ENCODE measurements at regions not wholly inside any gene's neighbourhood (a gene's known extent, or its start where the extent isn't known, plus 50 kb on each side); places are given as distances from the start of the nearest gene placed in this dataset.

DNA sequence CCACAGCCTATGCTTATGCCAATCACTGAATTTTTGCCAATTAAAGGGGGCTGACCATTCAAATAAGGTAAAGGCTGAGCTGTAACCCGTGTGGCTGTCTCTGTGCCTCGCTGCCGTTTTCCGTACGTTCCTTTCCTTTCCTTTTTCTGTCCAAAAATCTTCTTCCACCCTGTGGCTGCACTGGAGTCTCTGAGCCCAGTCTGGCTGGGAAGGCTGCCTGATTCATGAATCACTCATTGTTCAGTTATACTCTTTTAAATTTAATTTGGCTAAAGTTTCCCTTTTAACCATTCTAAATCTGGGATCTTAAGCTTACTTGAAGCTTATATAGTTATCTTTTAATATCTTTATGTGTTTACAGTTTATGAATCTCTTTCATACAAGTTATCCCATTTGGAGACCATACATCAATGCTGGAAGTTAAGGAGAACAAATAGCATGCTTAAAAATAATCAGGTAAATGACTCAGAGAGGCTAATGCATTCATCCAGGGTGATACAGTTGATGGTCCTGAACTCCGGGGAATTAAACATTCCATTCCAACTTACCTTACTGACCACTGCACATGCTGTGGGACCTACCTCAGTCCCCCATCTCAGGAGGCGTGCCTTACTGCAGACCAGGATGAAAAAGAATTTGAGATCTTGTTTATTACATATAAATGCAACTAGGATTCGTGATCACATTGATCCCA is 385.3 kb upstream of the ADARB2 start:
- Histone ChIP-seq H3K9me3 (ENCODE audit: control insufficient read depth in 2 of 3, low read length in 3 of 3) (no peaks in the 10 kb centered on the region), H3K4me3 (ENCODE audit: low read length) (no peak overlapping the region), H3K27ac (ENCODE audit: low read depth, low read length) (no peak overlapping the region), H3K36me3 (ENCODE audit: control insufficient read depth in 2 of 3, insufficient read depth in 3 of 3, low read length in 3 of 3) (no peaks in the 10 kb centered on the region), H3K27me3 (ENCODE audit: control insufficient read depth in 2 of 2, insufficient read depth in 2 of 2, low read length in 2 of 2) (no peaks in the 10 kb centered on the region), H3K4me1 (ENCODE audit: control insufficient read depth in 2 of 2, insufficient read depth in 2 of 2, low read length in 2 of 2) (no peaks in the 10 kb centered on the region)
- peaks cover 0 to 10% (median 0%) of the 10 kb centered on the region in 5 donors for H3K27me3 Mint-ChIP-seq
- no peaks in the 10 kb centered on the region for H3K4me1 Mint-ChIP-seq
- no peak for DNase-seq
- no peak for ATAC-seq
- ChIA-PET POLR2A (no interaction called here), CTCF (interaction anchor here (0.7 kb wide), 1 partner anchor 145 kb away, joined by 3 read pairs; no protein-coding TSS in a partner anchor)
- no peaks in the 10 kb centered on the region for H3K36me3 Mint-ChIP-seq
- peaks cover 0 to under 1% (median 0%) of the 10 kb centered on the region in 11 donors for H3K9me3 Mint-ChIP-seq
- intact Hi-C loops (cut with micrococcal nuclease) = no loop called here
- H3K4me3 Mint-ChIP-seq = no peak overlapping the region
- no peak overlapping the region for H3K27ac Mint-ChIP-seq

DNA sequence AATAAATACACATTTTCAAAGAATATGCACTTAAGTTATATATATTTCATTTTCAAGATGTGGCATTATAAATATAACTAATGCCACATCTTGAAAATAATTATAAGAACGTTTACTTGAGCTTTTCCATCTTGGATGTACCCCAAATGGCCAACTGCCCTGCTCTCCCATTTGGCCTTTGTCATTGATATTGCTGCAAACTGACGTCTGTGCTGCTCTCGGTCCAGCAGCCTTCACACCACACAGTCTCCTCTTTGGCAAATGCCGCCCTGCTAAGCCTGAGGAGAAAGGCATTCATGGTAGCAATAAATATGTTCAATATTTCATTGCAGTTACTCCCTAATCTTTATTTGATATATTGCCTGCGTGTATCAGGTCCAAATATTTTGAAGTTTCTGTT is 384.6 kb upstream of the ADARB2 start:
- no peak overlapping the region for H3K4me3 ChIP-seq (ENCODE audit: low read length)
- H3K36me3 ChIP-seq (ENCODE audit: control insufficient read depth in 2 of 3, insufficient read depth in 3 of 3, low read length in 3 of 3) = no peaks in the 10 kb centered on the region
- Mint-ChIP-seq H3K36me3 (no peaks in the 10 kb centered on the region), H3K4me1 (no peaks in the 10 kb centered on the region), H3K9me3 (peaks cover 0 to 4% (median 0%) of the 10 kb centered on the region in 11 donors), H3K4me3 (no peak overlapping the region), H3K27ac (no peak overlapping the region), H3K27me3 (peaks cover 0 to 10% (median 0%) of the 10 kb centered on the region in 5 donors)
- ATAC-seq = no peak
- DNase-seq = no peak
- ChIA-PET CTCF (no interaction called here), POLR2A (no interaction called here)
- no peak overlapping the region for H3K27ac ChIP-seq (ENCODE audit: low read depth, low read length)
- no peaks in the 10 kb centered on the region for H3K4me1 ChIP-seq (ENCODE audit: control insufficient read depth in 2 of 2, insufficient read depth in 2 of 2, low read length in 2 of 2)
- H3K27me3 ChIP-seq (ENCODE audit: control insufficient read depth in 2 of 2, insufficient read depth in 2 of 2, low read length in 2 of 2) = no peaks in the 10 kb centered on the region
- no peaks in the 10 kb centered on the region for H3K9me3 ChIP-seq (ENCODE audit: control insufficient read depth in 2 of 3, low read length in 3 of 3)
- intact Hi-C loops (cut with micrococcal nuclease) = no loop called here

DNA sequence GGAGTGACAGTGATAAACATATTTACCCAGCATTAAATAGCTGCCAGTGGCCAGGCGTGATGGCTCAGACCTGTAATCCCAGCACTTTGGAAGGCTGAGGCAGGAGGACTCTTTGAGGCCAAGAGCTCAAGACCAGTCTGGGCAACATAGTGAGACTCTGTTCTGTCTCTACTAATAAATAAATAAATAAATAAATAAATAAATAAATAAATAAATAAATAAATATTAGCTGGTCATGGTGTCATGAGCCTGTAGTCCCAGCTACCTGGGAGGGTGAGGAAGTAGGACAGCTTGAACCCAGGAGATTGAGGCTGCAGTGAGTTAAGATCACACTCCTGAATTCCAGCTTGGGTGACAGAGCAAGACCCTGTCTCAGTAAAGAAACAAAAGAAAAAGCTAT is 384.0 kb upstream of the ADARB2 start:
- peaks cover 0 to 5% (median 0%) of the 10 kb centered on the region in 5 donors for H3K27me3 Mint-ChIP-seq
- intact Hi-C loops (cut with micrococcal nuclease) = no loop called here
- Histone ChIP-seq H3K27ac (ENCODE audit: low read depth, low read length) (no peak overlapping the region), H3K4me3 (ENCODE audit: low read length) (no peak overlapping the region), H3K36me3 (ENCODE audit: control insufficient read depth in 2 of 3, insufficient read depth in 3 of 3, low read length in 3 of 3) (no peaks in the 10 kb centered on the region), H3K27me3 (ENCODE audit: control insufficient read depth in 2 of 2, insufficient read depth in 2 of 2, low read length in 2 of 2) (no peaks in the 10 kb centered on the region), H3K9me3 (ENCODE audit: control insufficient read depth in 2 of 3, low read length in 3 of 3) (no peaks in the 10 kb centered on the region), H3K4me1 (ENCODE audit: control insufficient read depth in 2 of 2, insufficient read depth in 2 of 2, low read length in 2 of 2) (no peaks in the 10 kb centered on the region)
- ChIA-PET POLR2A (no interaction called here), CTCF (no interaction called here)
- DNase-seq (no peak), ATAC-seq (no peak)
- no peaks in the 10 kb centered on the region for H3K36me3 Mint-ChIP-seq
- no peak overlapping the region for H3K4me3 Mint-ChIP-seq
- no peaks in the 10 kb centered on the region for H3K4me1 Mint-ChIP-seq
- peak overlapping the region in 1 of 9 donors; percentile 38 for H3K27ac Mint-ChIP-seq
- peaks cover 0 to 6% (median 0%) of the 10 kb centered on the region in 11 donors for H3K9me3 Mint-ChIP-seq

GRCh38 chr10:2120746-2121145 is 383.4 kb upstream of the ADARB2 start:
- no peaks in the 10 kb centered on the region for H3K36me3 Mint-ChIP-seq
- H3K27me3 Mint-ChIP-seq = peaks cover 0 to 5% (median 0%) of the 10 kb centered on the region in 5 donors
- POLR2A ChIA-PET = no interaction called here
- peaks cover 0 to 6% (median 0%) of the 10 kb centered on the region in 11 donors for H3K9me3 Mint-ChIP-seq
- DNase-seq (no peak), ATAC-seq (no peak)
- Histone ChIP-seq H3K36me3 (ENCODE audit: control insufficient read depth in 2 of 3, insufficient read depth in 3 of 3, low read length in 3 of 3) (no peaks in the 10 kb centered on the region), H3K4me3 (ENCODE audit: low read length) (no peak overlapping the region), H3K9me3 (ENCODE audit: control insufficient read depth in 2 of 3, low read length in 3 of 3) (no peaks in the 10 kb centered on the region), H3K27ac (ENCODE audit: low read depth, low read length) (no peak overlapping the region), H3K27me3 (ENCODE audit: control insufficient read depth in 2 of 2, insufficient read depth in 2 of 2, low read length in 2 of 2) (no peaks in the 10 kb centered on the region), H3K4me1 (ENCODE audit: control insufficient read depth in 2 of 2, insufficient read depth in 2 of 2, low read length in 2 of 2) (no peaks in the 10 kb centered on the region)
- CTCF ChIA-PET = no interaction called here
- intact Hi-C loops (cut with micrococcal nuclease) = no loop called here
- H3K4me3 Mint-ChIP-seq = no peak overlapping the region
- no peak overlapping the region for H3K27ac Mint-ChIP-seq
- H3K4me1 Mint-ChIP-seq = no peaks in the 10 kb centered on the region

- ChIA-PET POLR2A (no interaction called here), CTCF (no interaction called here)
- H3K9me3 Mint-ChIP-seq = peaks cover 0 to 6% (median 0%) of the 10 kb centered on the region in 11 donors
- no peaks in the 10 kb centered on the region for H3K27me3 ChIP-seq (ENCODE audit: control insufficient read depth in 2 of 2, insufficient read depth in 2 of 2, low read length in 2 of 2)
- DNase-seq = no peak
- H3K4me3 Mint-ChIP-seq = no peak overlapping the region
- H3K4me3 ChIP-seq (ENCODE audit: low read length) = no peak overlapping the region
- no peak overlapping the region for H3K27ac ChIP-seq (ENCODE audit: low read depth, low read length)
- no peak overlapping the region for H3K27ac Mint-ChIP-seq
- intact Hi-C loops (cut with micrococcal nuclease) = no loop called here
- ATAC-seq = no peak
- H3K9me3 ChIP-seq (ENCODE audit: control insufficient read depth in 2 of 3, low read length in 3 of 3) = no peaks in the 10 kb centered on the region
- H3K36me3 Mint-ChIP-seq = no peaks in the 10 kb centered on the region
- no peaks in the 10 kb centered on the region for H3K4me1 ChIP-seq (ENCODE audit: control insufficient read depth in 2 of 2, insufficient read depth in 2 of 2, low read length in 2 of 2)
- no peaks in the 10 kb centered on the region for H3K36me3 ChIP-seq (ENCODE audit: control insufficient read depth in 2 of 3, insufficient read depth in 3 of 3, low read length in 3 of 3)
- H3K27me3 Mint-ChIP-seq = peaks cover 0 to 5% (median 0%) of the 10 kb centered on the region in 5 donors
- no peaks in the 10 kb centered on the region for H3K4me1 Mint-ChIP-seq
Observed at GRCh38 chr10:2119316-2119715, 382.0 kb upstream of the ADARB2 start.

DNA sequence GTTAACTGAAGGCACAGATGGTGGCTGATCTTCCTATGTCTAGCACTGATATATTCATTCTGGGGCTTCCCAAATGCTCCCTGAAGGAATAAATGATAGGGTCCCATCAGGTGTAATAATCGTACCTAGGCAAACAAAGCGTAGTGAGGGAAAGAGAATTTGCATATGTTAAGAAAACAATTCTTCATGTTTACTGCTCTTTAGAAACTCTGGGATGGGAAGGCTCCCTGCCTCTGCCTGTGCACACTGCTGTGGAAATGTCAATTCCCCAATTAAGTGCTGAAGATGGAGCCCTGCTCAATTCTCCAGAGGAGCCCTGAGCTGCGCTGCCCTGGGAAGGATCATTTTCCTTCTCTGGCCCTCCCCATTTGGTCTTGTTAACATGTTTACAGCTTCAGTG is 380.9 kb upstream of the ADARB2 start:
- intact Hi-C loops (cut with micrococcal nuclease) = no loop called here
- CTCF ChIA-PET = no interaction called here
- H3K4me3 ChIP-seq (ENCODE audit: low read length) = no peak overlapping the region
- Mint-ChIP-seq H3K27ac (no peak overlapping the region), H3K4me1 (no peaks in the 10 kb centered on the region), H3K27me3 (peaks cover 0 to 5% (median 0%) of the 10 kb centered on the region in 5 donors), H3K36me3 (no peaks in the 10 kb centered on the region), H3K9me3 (peaks cover 0 to 6% (median 0%) of the 10 kb centered on the region in 11 donors), H3K4me3 (no peak overlapping the region)
- POLR2A ChIA-PET = no interaction called here
- ATAC-seq = no peak
- no peaks in the 10 kb centered on the region for H3K27me3 ChIP-seq (ENCODE audit: control insufficient read depth in 2 of 2, insufficient read depth in 2 of 2, low read length in 2 of 2)
- H3K27ac ChIP-seq (ENCODE audit: low read depth, low read length) = no peak overlapping the region
- DNase-seq = no peak
- H3K4me1 ChIP-seq (ENCODE audit: control insufficient read depth in 2 of 2, insufficient read depth in 2 of 2, low read length in 2 of 2) = no peaks in the 10 kb centered on the region
- H3K36me3 ChIP-seq (ENCODE audit: control insufficient read depth in 2 of 3, insufficient read depth in 3 of 3, low read length in 3 of 3) = no peaks in the 10 kb centered on the region
- no peaks in the 10 kb centered on the region for H3K9me3 ChIP-seq (ENCODE audit: control insufficient read depth in 2 of 3, low read length in 3 of 3)

- no peaks in the 10 kb centered on the region for H3K4me1 ChIP-seq (ENCODE audit: control insufficient read depth in 2 of 2, insufficient read depth in 2 of 2, low read length in 2 of 2)
- Mint-ChIP-seq H3K27ac (peak overlapping the region in 1 of 9 donors; percentile 18), H3K9me3 (peaks cover 0 to 6% (median 0%) of the 10 kb centered on the region in 11 donors), H3K27me3 (peaks cover 0 to 5% (median 0%) of the 10 kb centered on the region in 5 donors), H3K4me1 (no peaks in the 10 kb centered on the region), H3K4me3 (no peak overlapping the region), H3K36me3 (no peaks in the 10 kb centered on the region)
- ATAC-seq = no peak
- ChIA-PET CTCF (no interaction called here), POLR2A (no interaction called here)
- no peaks in the 10 kb centered on the region for H3K9me3 ChIP-seq (ENCODE audit: control insufficient read depth in 2 of 3, low read length in 3 of 3)
- no peaks in the 10 kb centered on the region for H3K36me3 ChIP-seq (ENCODE audit: control insufficient read depth in 2 of 3, insufficient read depth in 3 of 3, low read length in 3 of 3)
- no peak for DNase-seq
- intact Hi-C loops (cut with micrococcal nuclease) = no loop called here
- no peak overlapping the region for H3K27ac ChIP-seq (ENCODE audit: low read depth, low read length)
- no peak overlapping the region for H3K4me3 ChIP-seq (ENCODE audit: low read length)
- no peaks in the 10 kb centered on the region for H3K27me3 ChIP-seq (ENCODE audit: control insufficient read depth in 2 of 2, insufficient read depth in 2 of 2, low read length in 2 of 2)
Observed at GRCh38 chr10:2117641-2118040, 380.3 kb upstream of the ADARB2 start.

Data from naive thymus-derived CD4-positive, alpha-beta T cell (primary cell).